Stimulated activated CD4-positive, alpha-beta T cell treated with anti-CD3 and anti-CD28 coated beads, Interleukin-12 subunit alpha, Interleukin-12 subunit beta, amount 100 ng/mL, for 4 hours (primary cell): ENCODE measurements at regions not wholly inside any gene's neighbourhood (a gene's known extent, or its start where the extent isn't known, plus 50 kb on each side); places are given as distances from the start of the nearest gene placed in this dataset.
"Not testable (repeated sequence)": the region's sequence is repeated elsewhere in the genome, so short reads cannot be mapped to it uniquely, and the experiment has no call there.

Experiments used
- DNase-seq: peaks from one replicate; pipeline ENCODE4 v3.0.0-alpha.2; 2020

- DNase-seq = no peak
Measured at GRCh38 chr14:71333705-71334104, 426.4 kb downstream of the PCNX1 start.

- DNase-seq = no peak
Measured at GRCh38 chr14:71336489-71337192, 429.4 kb downstream of the PCNX1 start.

- no peak for DNase-seq
Measured at GRCh38 chr14:71338153-71338552, 430.9 kb downstream of the PCNX1 start.

- no peak for DNase-seq
Measured at GRCh38 chr14:71339650-71340415, 432.6 kb downstream of the PCNX1 start.

- no peak for DNase-seq
Measured at GRCh38 chr14:71341156-71341555, 433.9 kb downstream of the PCNX1 start.

- no peak for DNase-seq
Measured at GRCh38 chr14:71343724-71344123, 436.5 kb downstream of the PCNX1 start.

- DNase-seq = no peak
Measured at GRCh38 chr14:71344506-71344905, 437.2 kb downstream of the PCNX1 start.

- no peak for DNase-seq
Measured at GRCh38 chr14:71346685-71347084, 439.4 kb downstream of the PCNX1 start.

- DNase-seq = no peak
Measured at GRCh38 chr14:71348394-71348793, 441.1 kb downstream of the PCNX1 start.

GRCh38 chr14:71348817-71349216, 441.6 kb downstream of the PCNX1 start:
- no peak for DNase-seq

- no peak for DNase-seq
Measured at GRCh38 chr14:71354142-71354541, 446.9 kb downstream of the PCNX1 start.

- no peak for DNase-seq
Measured at GRCh38 chr14:71354801-71355200, 447.5 kb downstream of the PCNX1 start.

- DNase-seq = no peak
Measured at GRCh38 chr14:71355324-71356201, 448.3 kb downstream of the PCNX1 start.

GRCh38 chr14:71358209-71358931, 451.1 kb downstream of the PCNX1 start:
- no peak for DNase-seq

- not testable (repeated sequence) for DNase-seq
Measured at GRCh38 chr14:71358932-71359421, 451.7 kb downstream of the PCNX1 start.

GRCh38 chr14:71359823-71360222, 452.6 kb downstream of the PCNX1 start:
- no peak for DNase-seq

- no peak for DNase-seq
Measured at GRCh38 chr14:71361336-71361735, 454.1 kb downstream of the PCNX1 start.

- DNase-seq = no peak
Measured at GRCh38 chr14:71361874-71362273, 454.6 kb downstream of the PCNX1 start.

GRCh38 chr14:71362282-71362681, 455.0 kb downstream of the PCNX1 start:
- no peak for DNase-seq

- DNase-seq = no peak
Measured at GRCh38 chr14:71362920-71363584, 455.8 kb downstream of the PCNX1 start.

- no peak for DNase-seq
Measured at GRCh38 chr14:71363946-71364925, 457.0 kb downstream of the PCNX1 start.
